OCI-LY3 (cell line): ENCODE measurements at regions not wholly inside any gene's neighbourhood (a gene's known extent, or its start where the extent isn't known, plus 50 kb on each side); places are given as distances from the start of the nearest gene placed in this dataset.

Source experiments
- EZH2phosphoT487 ChIP-seq: fragments of 200-600 bp; shearing (Covaris generic); IDR thresholded peaks from 2 replicates; pipeline ENCODE4 v1.6.1; 2018; ENCODE audit warnings: antibody characterized with exemption, mixed run types, low read depth
- TF ChIP-seq, protein P1 (sequence below): fragments of 200-600, 300-600 bp; sonication (generic); IDR thresholded peaks from 2 replicates; pipeline ENCODE4 v1.5.1; 2014; ENCODE audit warnings: antibody characterized with exemption, low read length, low read depth

DNA sequence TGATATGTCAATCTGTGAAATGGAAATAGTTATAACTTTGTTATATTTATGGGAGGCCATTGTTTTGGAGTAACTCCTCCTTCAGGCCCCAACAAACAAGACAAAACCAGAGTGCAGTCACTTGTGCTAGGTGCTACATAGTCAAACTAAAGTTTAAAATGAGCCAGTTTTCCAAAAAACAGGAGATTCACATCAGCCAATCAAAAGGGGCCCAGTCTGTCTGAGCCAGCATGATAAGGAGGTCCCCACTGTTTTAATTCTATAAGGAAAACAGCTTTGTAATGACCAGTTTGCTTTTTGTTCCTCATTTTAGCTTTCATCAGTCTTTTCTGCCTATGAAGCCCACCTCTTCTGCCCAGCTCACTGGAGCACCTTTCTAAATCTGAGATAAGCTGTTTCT lies 94.7 kb upstream of the SLC7A14 start:
- TF ChIP-seq, protein P1, sequence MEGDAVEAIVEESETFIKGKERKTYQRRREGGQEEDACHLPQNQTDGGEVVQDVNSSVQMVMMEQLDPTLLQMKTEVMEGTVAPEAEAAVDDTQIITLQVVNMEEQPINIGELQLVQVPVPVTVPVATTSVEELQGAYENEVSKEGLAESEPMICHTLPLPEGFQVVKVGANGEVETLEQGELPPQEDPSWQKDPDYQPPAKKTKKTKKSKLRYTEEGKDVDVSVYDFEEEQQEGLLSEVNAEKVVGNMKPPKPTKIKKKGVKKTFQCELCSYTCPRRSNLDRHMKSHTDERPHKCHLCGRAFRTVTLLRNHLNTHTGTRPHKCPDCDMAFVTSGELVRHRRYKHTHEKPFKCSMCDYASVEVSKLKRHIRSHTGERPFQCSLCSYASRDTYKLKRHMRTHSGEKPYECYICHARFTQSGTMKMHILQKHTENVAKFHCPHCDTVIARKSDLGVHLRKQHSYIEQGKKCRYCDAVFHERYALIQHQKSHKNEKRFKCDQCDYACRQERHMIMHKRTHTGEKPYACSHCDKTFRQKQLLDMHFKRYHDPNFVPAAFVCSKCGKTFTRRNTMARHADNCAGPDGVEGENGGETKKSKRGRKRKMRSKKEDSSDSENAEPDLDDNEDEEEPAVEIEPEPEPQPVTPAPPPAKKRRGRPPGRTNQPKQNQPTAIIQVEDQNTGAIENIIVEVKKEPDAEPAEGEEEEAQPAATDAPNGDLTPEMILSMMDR: no peak
- TF ChIP-seq EZH2phosphoT487: no peak
